ENCODE measurements at regions not wholly inside any gene's neighbourhood (a gene's known extent, or its start where the extent isn't known, plus 50 kb on each side); places are given as distances from the start of the nearest gene placed in this dataset.

- Mint-ChIP-seq H3K4me3 (no peak overlapping the region), H3K4me1 (ENCODE audit: low read depth) (no peaks in the 10 kb centered on the region), H3K36me3 (ENCODE audit: low read depth) (no peaks in the 10 kb centered on the region), H3K27me3 (ENCODE audit: low read depth) (no peaks in the 10 kb centered on the region), H3K9me3 (no peaks in the 10 kb centered on the region), H3K27ac (no peak overlapping the region)
These were observed 1027.0 kb upstream of the ADGRL3 start for GRCh38 chr4:60173103-60173502.

GRCh38 chr4:60173718-60174117 lies 1026.4 kb upstream of the ADGRL3 start:
- Mint-ChIP-seq H3K27ac (no peak overlapping the region), H3K9me3 (no peaks in the 10 kb centered on the region), H3K4me3 (no peak overlapping the region)

DNA sequence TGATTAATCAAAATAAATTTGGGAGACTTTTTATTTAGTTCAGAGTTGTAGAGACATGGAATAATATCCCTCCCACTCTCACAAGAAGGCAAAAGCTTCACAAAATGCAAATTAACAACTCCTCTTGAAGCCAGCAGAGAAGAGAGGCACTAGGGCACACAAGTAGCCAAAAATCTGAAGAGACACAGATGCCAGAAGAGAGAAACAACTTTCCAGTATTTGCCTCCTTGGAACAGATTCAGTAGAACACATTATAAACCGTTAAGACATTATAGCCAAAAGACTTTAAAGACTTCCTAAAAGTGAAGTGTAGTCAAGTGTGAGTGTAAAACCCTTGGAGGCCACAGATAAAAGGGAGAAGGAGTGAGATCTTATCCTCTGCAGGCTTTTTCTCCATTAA lies 1024.9 kb upstream of the ADGRL3 start:
- Mint-ChIP-seq H3K27ac (no peak overlapping the region), H3K9me3 (no peaks in the 10 kb centered on the region), H3K27me3 (ENCODE audit: low read depth) (no peaks in the 10 kb centered on the region), H3K4me1 (ENCODE audit: low read depth) (no peaks in the 10 kb centered on the region), H3K4me3 (no peak overlapping the region), H3K36me3 (ENCODE audit: low read depth) (no peaks in the 10 kb centered on the region)

More at GRCh38 chr4:60173718-60174117, 1026.4 kb upstream of the ADGRL3 start:
- Mint-ChIP-seq H3K27me3 (ENCODE audit: low read depth) (no peaks in the 10 kb centered on the region), H3K36me3 (ENCODE audit: low read depth) (no peaks in the 10 kb centered on the region), H3K4me1 (ENCODE audit: low read depth) (no peaks in the 10 kb centered on the region)

- no peak overlapping the region for H3K27ac Mint-ChIP-seq
- no peak overlapping the region for H3K4me3 Mint-ChIP-seq
- H3K4me1 Mint-ChIP-seq (ENCODE audit: low read depth) = no peaks in the 10 kb centered on the region
- H3K27me3 Mint-ChIP-seq (ENCODE audit: low read depth) = no peaks in the 10 kb centered on the region
- H3K36me3 Mint-ChIP-seq (ENCODE audit: low read depth) = no peaks in the 10 kb centered on the region
- H3K9me3 Mint-ChIP-seq = peaks cover 15% of the 10 kb centered on the region
These were observed 1012.7 kb upstream of the ADGRL3 start for GRCh38 chr4:60187428-60187827.

DNA sequence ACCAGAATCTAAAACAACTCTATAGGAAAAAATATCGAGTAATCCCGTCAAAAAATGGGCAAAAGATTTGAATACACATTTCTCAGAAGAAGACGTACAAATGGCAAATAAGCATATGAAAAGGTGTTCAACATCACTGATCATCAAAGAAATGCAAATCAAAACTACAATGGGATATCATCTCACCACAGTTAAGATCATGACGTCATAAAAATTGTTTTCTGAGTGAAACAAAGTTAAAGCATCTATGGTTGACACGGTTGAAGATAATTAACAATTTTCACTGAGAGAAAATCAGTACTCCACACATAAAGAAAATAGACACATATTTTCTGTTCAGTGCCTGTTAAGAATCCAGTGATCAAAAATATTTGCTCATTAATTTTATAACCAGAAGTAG lies 1010.8 kb upstream of the ADGRL3 start:
- Mint-ChIP-seq H3K9me3 (peaks cover 17% of the 10 kb centered on the region), H3K4me3 (no peak overlapping the region), H3K36me3 (ENCODE audit: low read depth) (no peaks in the 10 kb centered on the region), H3K4me1 (ENCODE audit: low read depth) (no peaks in the 10 kb centered on the region), H3K27ac (no peak overlapping the region), H3K27me3 (ENCODE audit: low read depth) (no peaks in the 10 kb centered on the region)

DNA sequence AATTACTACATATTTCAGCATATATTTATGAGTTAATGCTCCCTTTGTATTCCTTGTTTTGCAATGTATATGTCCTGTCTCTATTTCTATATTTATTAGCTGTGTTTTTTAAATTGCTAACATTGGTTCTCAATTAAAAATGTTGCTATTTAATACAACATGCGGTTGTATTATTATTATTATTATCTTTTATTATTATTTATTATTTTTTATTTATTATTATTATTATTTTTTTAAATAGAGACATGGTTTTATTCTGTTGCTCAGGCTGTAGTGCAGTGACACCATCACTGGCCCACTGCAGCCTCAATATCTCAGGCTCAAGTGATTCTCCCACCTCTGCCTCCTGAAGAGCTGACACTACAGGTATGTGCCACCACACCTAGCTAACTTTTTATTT lies 1005.9 kb upstream of the ADGRL3 start:
- Mint-ChIP-seq H3K9me3 (peaks cover 10% of the 10 kb centered on the region), H3K4me1 (ENCODE audit: low read depth) (no peaks in the 10 kb centered on the region), H3K4me3 (no peak overlapping the region), H3K36me3 (ENCODE audit: low read depth) (no peaks in the 10 kb centered on the region), H3K27me3 (ENCODE audit: low read depth) (no peaks in the 10 kb centered on the region), H3K27ac (no peak overlapping the region)

DNA sequence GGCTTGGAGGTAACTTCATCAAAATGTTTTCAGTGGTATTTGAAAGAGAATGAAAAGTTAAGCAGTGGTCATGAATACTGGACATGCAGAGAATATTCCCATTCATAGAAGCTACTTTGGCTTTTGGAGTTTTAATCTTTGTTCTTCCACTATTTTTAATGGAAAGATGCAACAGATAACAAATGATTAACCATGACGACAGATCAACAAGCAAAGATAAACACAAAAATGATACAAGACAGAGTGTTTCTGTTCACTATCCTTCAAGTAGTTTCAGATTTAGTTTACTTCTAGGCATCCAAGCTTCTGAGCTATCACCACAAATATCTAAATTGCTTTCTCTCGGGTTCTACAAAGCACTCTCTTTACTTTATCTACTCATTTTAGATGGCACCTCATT lies 1004.9 kb upstream of the ADGRL3 start:
- Mint-ChIP-seq H3K4me1 (ENCODE audit: low read depth) (no peaks in the 10 kb centered on the region), H3K27me3 (ENCODE audit: low read depth) (no peaks in the 10 kb centered on the region), H3K4me3 (no peak overlapping the region)

GRCh38 chr4:60201052-60201673 lies 999.0 kb upstream of the ADGRL3 start:
- H3K4me3 Mint-ChIP-seq = no peak overlapping the region
- no peaks in the 10 kb centered on the region for H3K4me1 Mint-ChIP-seq (ENCODE audit: low read depth)
- H3K27ac Mint-ChIP-seq = no peak overlapping the region
- H3K27me3 Mint-ChIP-seq (ENCODE audit: low read depth) = no peaks in the 10 kb centered on the region
- no peaks in the 10 kb centered on the region for H3K36me3 Mint-ChIP-seq (ENCODE audit: low read depth)
- H3K9me3 Mint-ChIP-seq = no peaks in the 10 kb centered on the region

More for the DNA sequence above, 1004.9 kb upstream of the ADGRL3 start:
- H3K27ac Mint-ChIP-seq = no peak overlapping the region
- no peaks in the 10 kb centered on the region for H3K36me3 Mint-ChIP-seq (ENCODE audit: low read depth)
- peaks cover 7% of the 10 kb centered on the region for H3K9me3 Mint-ChIP-seq

DNA sequence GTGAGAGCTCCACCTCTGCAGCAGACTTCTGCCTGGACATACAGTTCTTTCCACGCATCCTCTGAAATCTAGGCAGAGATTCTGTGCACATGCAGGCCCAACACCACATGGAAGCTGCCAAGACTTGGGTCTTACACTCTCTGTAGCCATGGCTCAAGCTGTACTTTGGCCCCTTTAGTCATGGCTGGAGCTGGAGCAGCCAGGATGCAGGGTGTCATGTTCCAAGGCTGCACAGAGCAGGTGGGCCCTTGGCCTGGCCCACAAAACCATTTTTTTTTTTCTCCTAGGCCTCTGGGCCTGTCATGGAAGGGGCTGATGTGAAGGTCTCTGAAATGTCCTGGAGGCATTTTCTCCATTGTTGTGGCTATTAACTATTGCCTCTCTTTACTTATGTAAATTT lies 990.5 kb upstream of the ADGRL3 start:
- H3K4me3 Mint-ChIP-seq = no peak overlapping the region
- no peaks in the 10 kb centered on the region for H3K36me3 Mint-ChIP-seq (ENCODE audit: low read depth)
- H3K27ac Mint-ChIP-seq = no peak overlapping the region
- H3K9me3 Mint-ChIP-seq = no peaks in the 10 kb centered on the region
- H3K27me3 Mint-ChIP-seq (ENCODE audit: low read depth) = no peaks in the 10 kb centered on the region
- H3K4me1 Mint-ChIP-seq (ENCODE audit: low read depth) = no peaks in the 10 kb centered on the region

- no peaks in the 10 kb centered on the region for H3K4me1 Mint-ChIP-seq (ENCODE audit: low read depth)
- no peak overlapping the region for H3K4me3 Mint-ChIP-seq
- no peaks in the 10 kb centered on the region for H3K27me3 Mint-ChIP-seq (ENCODE audit: low read depth)
These were observed 984.2 kb upstream of the ADGRL3 start for GRCh38 chr4:60215906-60216305.

GRCh38 chr4:60216752-60217151 lies 983.4 kb upstream of the ADGRL3 start:
- no peak overlapping the region for H3K27ac Mint-ChIP-seq
- H3K4me1 Mint-ChIP-seq (ENCODE audit: low read depth) = no peaks in the 10 kb centered on the region
- no peaks in the 10 kb centered on the region for H3K27me3 Mint-ChIP-seq (ENCODE audit: low read depth)
- H3K4me3 Mint-ChIP-seq = no peak overlapping the region
- peaks cover 3% of the 10 kb centered on the region for H3K9me3 Mint-ChIP-seq
- H3K36me3 Mint-ChIP-seq (ENCODE audit: low read depth) = no peaks in the 10 kb centered on the region

More at GRCh38 chr4:60215906-60216305, 984.2 kb upstream of the ADGRL3 start:
- peaks cover 3% of the 10 kb centered on the region for H3K9me3 Mint-ChIP-seq
- no peaks in the 10 kb centered on the region for H3K36me3 Mint-ChIP-seq (ENCODE audit: low read depth)
- no peak overlapping the region for H3K27ac Mint-ChIP-seq

DNA sequence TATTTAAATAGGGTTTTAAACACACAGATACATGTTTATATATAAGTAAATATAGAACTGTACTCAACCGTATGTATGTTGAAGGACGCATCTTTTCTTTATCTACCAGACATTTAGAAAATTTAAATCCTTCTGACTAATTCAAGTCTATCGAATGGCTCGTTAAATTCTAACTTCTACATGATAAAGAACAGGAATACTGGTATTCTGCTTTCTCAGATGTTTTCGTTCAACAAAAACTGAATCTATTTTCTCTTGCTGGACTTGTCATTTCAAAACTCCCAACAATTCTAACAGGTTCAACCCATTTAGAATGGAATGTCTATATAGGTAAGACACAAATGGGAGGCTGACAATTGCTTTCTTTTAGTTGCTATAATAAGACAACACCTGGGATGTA lies 978.3 kb upstream of the ADGRL3 start:
- Mint-ChIP-seq H3K27ac (no peak overlapping the region), H3K27me3 (ENCODE audit: low read depth) (no peaks in the 10 kb centered on the region), H3K9me3 (no peaks in the 10 kb centered on the region), H3K4me3 (no peak overlapping the region), H3K4me1 (ENCODE audit: low read depth) (no peaks in the 10 kb centered on the region), H3K36me3 (ENCODE audit: low read depth) (no peaks in the 10 kb centered on the region)

GRCh38 chr4:60223208-60223923 lies 976.8 kb upstream of the ADGRL3 start:
- H3K36me3 Mint-ChIP-seq (ENCODE audit: low read depth) = no peaks in the 10 kb centered on the region

GRCh38 chr4:60241866-60242265 lies 958.3 kb upstream of the ADGRL3 start:
- no peak overlapping the region for H3K4me3 Mint-ChIP-seq
- H3K36me3 Mint-ChIP-seq (ENCODE audit: low read depth) = no peaks in the 10 kb centered on the region
- no peaks in the 10 kb centered on the region for H3K4me1 Mint-ChIP-seq (ENCODE audit: low read depth)
- H3K27ac Mint-ChIP-seq = no peak overlapping the region
- H3K27me3 Mint-ChIP-seq (ENCODE audit: low read depth) = no peaks in the 10 kb centered on the region
- peaks cover 13% of the 10 kb centered on the region for H3K9me3 Mint-ChIP-seq

More at GRCh38 chr4:60223208-60223923, 976.8 kb upstream of the ADGRL3 start:
- no peak overlapping the region for H3K27ac Mint-ChIP-seq
- no peaks in the 10 kb centered on the region for H3K9me3 Mint-ChIP-seq
- no peaks in the 10 kb centered on the region for H3K27me3 Mint-ChIP-seq (ENCODE audit: low read depth)
- no peaks in the 10 kb centered on the region for H3K4me1 Mint-ChIP-seq (ENCODE audit: low read depth)
- H3K4me3 Mint-ChIP-seq = no peak overlapping the region

GRCh38 chr4:60249784-60250183 lies 950.3 kb upstream of the ADGRL3 start:
- Mint-ChIP-seq H3K4me3 (no peak overlapping the region), H3K9me3 (peaks cover 6% of the 10 kb centered on the region), H3K36me3 (ENCODE audit: low read depth) (no peaks in the 10 kb centered on the region), H3K27me3 (ENCODE audit: low read depth) (no peaks in the 10 kb centered on the region), H3K4me1 (ENCODE audit: low read depth) (no peaks in the 10 kb centered on the region), H3K27ac (no peak overlapping the region)
